ENCODE measurements at regions not wholly inside any gene's neighbourhood (a gene's known extent, or its start where the extent isn't known, plus 50 kb on each side); places are given as distances from the start of the nearest gene placed in this dataset.

GRCh38 chr1:191959856-191960255 is 198.4 kb upstream of the RGS18 start:
- TF ChIP-seq CTCF (IDR thresholded peaks at IDR 0.05) (no peak), POLR2A (IDR thresholded peaks at IDR 0.05) (no peak), POLR2AphosphoS5 (IDR thresholded peaks at IDR 0.05) (no peak)
